CD14-positive monocyte (primary cell): ENCODE measurements at regions not wholly inside any gene's neighbourhood (a gene's known extent, or its start where the extent isn't known, plus 50 kb on each side); places are given as distances from the start of the nearest gene placed in this dataset.

Experiments
- DNase-seq, 3 donors: peaks; one replicate each; pipeline ENCODE4 v3.0.0-alpha.2; 2011 to 2022
- H2AFZ ChIP-seq: 2 replicates; pipeline ENCODE4 v1.6.0; 2012; ENCODE audit warnings: mild to moderate bottlenecking, low read depth, low read length, inconsistent platforms; ENCODE audit not compliant: insufficient read depth, poor library complexity, severe bottlenecking
- H3K27ac ChIP-seq, 2 donors: 1 replicate in 1 of 2; 2 replicates in 1 of 2; pipeline ENCODE4 v1.5.1; 2012 to 2013; ENCODE audit warnings: low read length in 2 of 2, control low read depth in 1 of 2, inconsistent platforms in 1 of 2, low read depth in 1 of 2, mild to moderate bottlenecking in 1 of 2
- H3K27me3 ChIP-seq, 2 donors: one replicate each; pipeline versions ENCODE4 v1.6.0 to v1.6.1; 2011 to 2013; ENCODE audit warnings: low read length in 2 of 2; ENCODE audit not compliant: control insufficient read depth in 2 of 2, insufficient read depth in 2 of 2
- H3K36me3 ChIP-seq, 2 donors: replicated peaks in 1 of 2; 1 replicate in 1 of 2; 2 replicates in 1 of 2; pipeline versions ENCODE4 v1.5.1 to v1.6.1; 2012 to 2013; ENCODE audit warnings: low read length in 2 of 2, control low read depth in 1 of 2, inconsistent platforms in 1 of 2, mild to moderate bottlenecking in 1 of 2; ENCODE audit not compliant: insufficient read depth in 2 of 2, control insufficient read depth in 1 of 2
- H3K4me1 ChIP-seq, 2 donors: 1 replicate in 1 of 2; 2 replicates in 1 of 2; pipeline versions ENCODE4 v1.5.1 to v1.6.1; 2012 to 2013; ENCODE audit warnings: low read length in 2 of 2, control low read depth in 1 of 2, inconsistent platforms in 1 of 2, mild to moderate bottlenecking in 1 of 2, moderate library complexity in 1 of 2; ENCODE audit not compliant: insufficient read depth in 2 of 2, control insufficient read depth in 1 of 2
- H3K4me2 ChIP-seq: replicated peaks from 2 replicates; pipeline ENCODE3; 2012; ENCODE audit warnings: low read length, moderate library complexity, mild to moderate bottlenecking; ENCODE audit not compliant: poor library complexity, severe bottlenecking; ENCODE audit errors: extremely low read depth
- H3K4me3 ChIP-seq, 3 experiments: fragments of 200-600 bp in 1 of 3; sonication (generic) in 1 of 3; replicated peaks in 1 of 3; 1 replicate in 2 of 3; 2 replicates in 1 of 3; pipeline ENCODE4 v1.5.1; 2011 to 2013; ENCODE audit warnings: low read length in 3 of 3, mild to moderate bottlenecking in 3 of 3, control low read depth in 2 of 3, low read depth in 2 of 3, inconsistent platforms in 1 of 3, moderate library complexity in 1 of 3
- H3K79me2 ChIP-seq: 2 replicates; pipeline ENCODE4 v1.6.0; 2012; ENCODE audit warnings: mild to moderate bottlenecking, control low read depth, inconsistent platforms, low read length, moderate library complexity; ENCODE audit not compliant: insufficient read depth
- H3K9ac ChIP-seq: 2 replicates; pipeline ENCODE4 v1.6.0; 2017; ENCODE audit warnings: low read length, mild to moderate bottlenecking; ENCODE audit not compliant: insufficient read depth, poor library complexity, severe bottlenecking
- H3K9me3 ChIP-seq, 2 donors: replicated peaks in 1 of 2; 1 replicate in 1 of 2; 2 replicates in 1 of 2; pipeline versions ENCODE4 v1.5.1 to v1.6.1; 2012 to 2013; ENCODE audit warnings: low read length in 2 of 2, control low read depth in 1 of 2; ENCODE audit not compliant: control insufficient read depth in 1 of 2, insufficient read depth in 1 of 2
- H4K20me1 ChIP-seq: 2 replicates; pipeline ENCODE4 v1.6.0; 2012; ENCODE audit warnings: mild to moderate bottlenecking, low read length, control low read depth, moderate library complexity; ENCODE audit not compliant: insufficient read depth
- H3K27ac Mint-ChIP-seq, 7 donors: one replicate each; pipeline ENCODE4 v1.8.0; 2020; ENCODE audit warnings: mild to moderate bottlenecking in 7 of 7, mixed read lengths in 7 of 7, moderate library complexity in 6 of 7, inconsistent platforms in 2 of 7
- H3K27me3 Mint-ChIP-seq, 3 donors: one replicate each; pipeline ENCODE4 v1.8.0; 2021 to 2022; ENCODE audit warnings: low read depth in 3 of 3, mild to moderate bottlenecking in 3 of 3, mixed read lengths in 3 of 3, moderate library complexity in 3 of 3, inconsistent platforms in 1 of 3
- H3K36me3 Mint-ChIP-seq, 2 donors: one replicate each; pipeline ENCODE4 v1.8.0; 2020; ENCODE audit warnings: mixed read lengths in 2 of 2, inconsistent platforms in 1 of 2, mild to moderate bottlenecking in 1 of 2
- H3K4me1 Mint-ChIP-seq: one replicate; pipeline ENCODE4 v1.8.0; 2020; ENCODE audit warnings: mild to moderate bottlenecking, mixed read lengths
- H3K4me3 Mint-ChIP-seq, 2 donors: one replicate each; pipeline ENCODE4 v1.8.0; 2020; ENCODE audit warnings: mild to moderate bottlenecking in 2 of 2, mixed read lengths in 2 of 2, moderate library complexity in 1 of 2
- H3K9me3 Mint-ChIP-seq, 7 donors: one replicate each; pipeline ENCODE4 v1.8.0; 2020 to 2022; ENCODE audit warnings: mixed read lengths in 7 of 7, mild to moderate bottlenecking in 6 of 7, moderate library complexity in 6 of 7, inconsistent platforms in 2 of 7
- WGBS: methylation state at CpG from one replicate; pipeline ENCODE4 v1.1.5; 2013; ENCODE audit warnings: missing lambda C conversion rate; ENCODE audit not compliant: insufficient coverage; 5-methylcytosine and 5-hydroxymethylcytosine counted together
- intact Hi-C, 2 donors: fragments of 100-400 bp; cut with micrococcal nuclease; formaldehyde crosslinking; loops; one replicate each; pipeline versions ENCODE4 v1.15.0 to v1.15.1; 2023
- TF ChIP-seq, protein P1 (sequence below): fragments of 200-600 bp; IDR thresholded peaks from one replicate; pipeline ENCODE4 v1.8.0; 2022; ENCODE audit warnings: antibody characterized with exemption, mild to moderate bottlenecking

DNA sequence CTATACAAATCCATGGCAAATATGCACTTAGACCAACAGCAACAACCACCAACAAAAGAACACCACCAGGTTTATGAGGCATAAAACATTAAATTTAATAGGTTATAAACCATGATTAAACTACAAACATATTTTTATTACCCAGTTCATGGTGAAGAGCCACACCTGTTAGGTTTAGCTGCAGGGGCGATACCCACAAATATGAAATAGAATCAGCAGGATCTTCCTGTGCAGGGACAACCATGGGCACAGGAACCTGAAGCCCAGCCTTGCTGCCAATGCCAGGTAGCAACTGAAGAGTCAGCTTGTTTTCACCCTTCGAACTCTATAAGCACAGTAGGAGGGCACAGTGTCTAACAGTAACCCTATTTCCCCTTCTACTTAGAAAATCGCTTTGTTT, 675.0 kb downstream of the SATB2 start:
- no peaks in the 10 kb centered on the region for H3K4me1 ChIP-seq
- H3K27ac Mint-ChIP-seq = no peak overlapping the region
- WGBS = 100% methylated on average over 1 of the region's 3 CpGs
- H2AFZ ChIP-seq = no peak overlapping the region
- no peak overlapping the region for H3K4me3 Mint-ChIP-seq
- no peaks in the 10 kb centered on the region for H3K4me1 Mint-ChIP-seq
- intact Hi-C loops = no loop called here
- no peak overlapping the region for H3K27ac ChIP-seq
- no peaks in the 10 kb centered on the region for H3K36me3 Mint-ChIP-seq
- H3K9ac ChIP-seq = no peak overlapping the region
- no peaks in the 10 kb centered on the region for H4K20me1 ChIP-seq
- no peaks in the 10 kb centered on the region for H3K27me3 Mint-ChIP-seq
- H3K9me3 Mint-ChIP-seq = peaks cover 0 to 6% (median 2%) of the 10 kb centered on the region in 7 donors
- no peak overlapping the region for H3K4me3 ChIP-seq
- TF ChIP-seq, protein P1, sequence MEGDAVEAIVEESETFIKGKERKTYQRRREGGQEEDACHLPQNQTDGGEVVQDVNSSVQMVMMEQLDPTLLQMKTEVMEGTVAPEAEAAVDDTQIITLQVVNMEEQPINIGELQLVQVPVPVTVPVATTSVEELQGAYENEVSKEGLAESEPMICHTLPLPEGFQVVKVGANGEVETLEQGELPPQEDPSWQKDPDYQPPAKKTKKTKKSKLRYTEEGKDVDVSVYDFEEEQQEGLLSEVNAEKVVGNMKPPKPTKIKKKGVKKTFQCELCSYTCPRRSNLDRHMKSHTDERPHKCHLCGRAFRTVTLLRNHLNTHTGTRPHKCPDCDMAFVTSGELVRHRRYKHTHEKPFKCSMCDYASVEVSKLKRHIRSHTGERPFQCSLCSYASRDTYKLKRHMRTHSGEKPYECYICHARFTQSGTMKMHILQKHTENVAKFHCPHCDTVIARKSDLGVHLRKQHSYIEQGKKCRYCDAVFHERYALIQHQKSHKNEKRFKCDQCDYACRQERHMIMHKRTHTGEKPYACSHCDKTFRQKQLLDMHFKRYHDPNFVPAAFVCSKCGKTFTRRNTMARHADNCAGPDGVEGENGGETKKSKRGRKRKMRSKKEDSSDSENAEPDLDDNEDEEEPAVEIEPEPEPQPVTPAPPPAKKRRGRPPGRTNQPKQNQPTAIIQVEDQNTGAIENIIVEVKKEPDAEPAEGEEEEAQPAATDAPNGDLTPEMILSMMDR = no peak
- H3K79me2 ChIP-seq = no peaks in the 10 kb centered on the region
- H3K27me3 ChIP-seq = no peaks in the 10 kb centered on the region
- H3K36me3 ChIP-seq = no peaks in the 10 kb centered on the region
- no peak for DNase-seq
- H3K9me3 ChIP-seq = no peaks in the 10 kb centered on the region
- H3K4me2 ChIP-seq = no peak overlapping the region

DNA sequence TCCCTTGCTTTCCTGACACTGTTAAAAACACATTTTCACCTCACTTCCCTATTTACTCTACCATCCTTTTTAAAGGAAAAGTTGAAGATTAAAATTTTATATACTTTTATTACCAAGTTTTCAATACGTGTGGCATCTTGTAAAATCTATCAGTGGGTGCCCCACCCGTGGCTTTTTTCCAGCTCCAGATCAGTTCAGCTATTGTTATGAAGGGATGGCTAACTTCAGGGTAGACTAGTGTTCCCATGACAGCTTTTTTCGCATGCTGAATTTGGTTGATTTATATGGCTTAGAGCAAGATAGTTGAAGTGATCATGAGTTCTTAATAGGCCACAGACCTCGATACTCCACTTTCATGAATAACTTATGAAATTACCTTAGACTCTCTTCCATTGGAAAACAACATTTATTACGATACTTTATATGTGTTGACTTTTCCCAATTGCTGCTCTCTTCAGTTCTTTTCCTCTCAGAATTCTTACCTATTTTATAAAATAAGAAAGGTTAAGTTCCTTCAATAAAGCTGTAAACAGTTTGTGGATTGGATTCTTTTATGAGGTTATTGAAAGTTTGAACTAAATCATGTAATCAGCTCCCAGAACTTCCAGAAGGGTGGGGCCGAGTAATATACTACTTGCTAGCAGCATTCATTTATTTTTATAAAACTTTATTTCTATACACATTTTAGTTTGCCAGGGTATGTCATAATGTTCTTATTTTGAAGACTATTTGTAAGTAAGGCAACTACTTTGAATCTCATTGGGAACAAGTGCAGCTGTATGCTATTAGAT, 680.9 kb downstream of the SATB2 start:
- H3K4me2 ChIP-seq = no peak overlapping the region

More for the DNA sequence above, 680.9 kb downstream of the SATB2 start:
- Histone ChIP-seq H4K20me1 (no peaks in the 10 kb centered on the region), H3K79me2 (no peaks in the 10 kb centered on the region), H3K36me3 (no peaks in the 10 kb centered on the region), H2AFZ (no peak overlapping the region), H3K9me3 (no peaks in the 10 kb centered on the region), H3K4me3 (no peak overlapping the region), H3K27me3 (no peaks in the 10 kb centered on the region), H3K9ac (no peak overlapping the region), H3K4me1 (no peaks in the 10 kb centered on the region), H3K27ac (no peak overlapping the region)
- H3K4me3 Mint-ChIP-seq = no peak overlapping the region
- peaks cover 0 to 2% (median 0%) of the 10 kb centered on the region in 3 donors for H3K27me3 Mint-ChIP-seq
- 86% methylated on average over 1 of the region's 6 CpGs for WGBS
- H3K9me3 Mint-ChIP-seq = peaks cover 0 to 2% (median 0%) of the 10 kb centered on the region in 7 donors
- TF ChIP-seq, protein P1 = no peak
- no peaks in the 10 kb centered on the region for H3K4me1 Mint-ChIP-seq
- H3K27ac Mint-ChIP-seq = no peak overlapping the region
- no peak for DNase-seq
- intact Hi-C loops = no loop called here
- no peaks in the 10 kb centered on the region for H3K36me3 Mint-ChIP-seq
